ENCODE measurements at regions not wholly inside any gene's neighbourhood (a gene's known extent, or its start where the extent isn't known, plus 50 kb on each side); places are given as distances from the start of the nearest gene placed in this dataset.

GRCh38 chr11:98952107-98952506 is 68.6 kb upstream of the CNTN5 start:
- WGBS, result 84% methylated on average over 2 of the region's 2 CpGs
- Histone ChIP-seq H3K9ac (ENCODE audit: low read depth in 1 of 2, low read length in 2 of 2) (no peak overlapping the region), H3K4me3 (ENCODE audit: low read depth in 1 of 3, low read length in 3 of 3) (no peak overlapping the region), H3K36me3 (ENCODE audit: control insufficient read depth in 4 of 4, insufficient read depth in 3 of 4, low read depth in 1 of 4, low read length in 3 of 4) (no peaks in the 10 kb centered on the region), H3K4me1 (ENCODE audit: control insufficient read depth in 4 of 4, insufficient read depth in 4 of 4, low read length in 3 of 4) (no peaks in the 10 kb centered on the region), H3K27ac (ENCODE audit: low read depth in 1 of 2, low read length in 2 of 2) (no peak overlapping the region), H3K27me3 (ENCODE audit: control insufficient read depth in 4 of 4, insufficient read depth in 4 of 4, low read length in 3 of 4) (peaks cover 0 to 2% (median 0%) of the 10 kb centered on the region in 4 donors), H3K9me3 (ENCODE audit: control insufficient read depth in 4 of 4, low read length in 3 of 4) (no peaks in the 10 kb centered on the region)
- no peak for DNase-seq (ENCODE audit: low spot score)
- TF ChIP-seq MAX (IDR thresholded peaks at IDR 0.05), result no peak
- TF ChIP-seq ATF3 (IDR thresholded peaks at IDR 0.05), result no peak
- no peak for TF ChIP-seq SP1 (IDR thresholded peaks at IDR 0.05)
- TF ChIP-seq GABPA (IDR thresholded peaks at IDR 0.05 in 1 of 2, conservative IDR thresholded peaks at IDR 0.05 in 1 of 2), result no peak
- TF ChIP-seq, protein P1, sequence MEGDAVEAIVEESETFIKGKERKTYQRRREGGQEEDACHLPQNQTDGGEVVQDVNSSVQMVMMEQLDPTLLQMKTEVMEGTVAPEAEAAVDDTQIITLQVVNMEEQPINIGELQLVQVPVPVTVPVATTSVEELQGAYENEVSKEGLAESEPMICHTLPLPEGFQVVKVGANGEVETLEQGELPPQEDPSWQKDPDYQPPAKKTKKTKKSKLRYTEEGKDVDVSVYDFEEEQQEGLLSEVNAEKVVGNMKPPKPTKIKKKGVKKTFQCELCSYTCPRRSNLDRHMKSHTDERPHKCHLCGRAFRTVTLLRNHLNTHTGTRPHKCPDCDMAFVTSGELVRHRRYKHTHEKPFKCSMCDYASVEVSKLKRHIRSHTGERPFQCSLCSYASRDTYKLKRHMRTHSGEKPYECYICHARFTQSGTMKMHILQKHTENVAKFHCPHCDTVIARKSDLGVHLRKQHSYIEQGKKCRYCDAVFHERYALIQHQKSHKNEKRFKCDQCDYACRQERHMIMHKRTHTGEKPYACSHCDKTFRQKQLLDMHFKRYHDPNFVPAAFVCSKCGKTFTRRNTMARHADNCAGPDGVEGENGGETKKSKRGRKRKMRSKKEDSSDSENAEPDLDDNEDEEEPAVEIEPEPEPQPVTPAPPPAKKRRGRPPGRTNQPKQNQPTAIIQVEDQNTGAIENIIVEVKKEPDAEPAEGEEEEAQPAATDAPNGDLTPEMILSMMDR (IDR thresholded peaks at IDR 0.05; ENCODE audit: low read depth, low read length, missing input control), result no peak
- no peak for TF ChIP-seq RAD21 (IDR thresholded peaks at IDR 0.05)
- TF ChIP-seq, protein P2, sequence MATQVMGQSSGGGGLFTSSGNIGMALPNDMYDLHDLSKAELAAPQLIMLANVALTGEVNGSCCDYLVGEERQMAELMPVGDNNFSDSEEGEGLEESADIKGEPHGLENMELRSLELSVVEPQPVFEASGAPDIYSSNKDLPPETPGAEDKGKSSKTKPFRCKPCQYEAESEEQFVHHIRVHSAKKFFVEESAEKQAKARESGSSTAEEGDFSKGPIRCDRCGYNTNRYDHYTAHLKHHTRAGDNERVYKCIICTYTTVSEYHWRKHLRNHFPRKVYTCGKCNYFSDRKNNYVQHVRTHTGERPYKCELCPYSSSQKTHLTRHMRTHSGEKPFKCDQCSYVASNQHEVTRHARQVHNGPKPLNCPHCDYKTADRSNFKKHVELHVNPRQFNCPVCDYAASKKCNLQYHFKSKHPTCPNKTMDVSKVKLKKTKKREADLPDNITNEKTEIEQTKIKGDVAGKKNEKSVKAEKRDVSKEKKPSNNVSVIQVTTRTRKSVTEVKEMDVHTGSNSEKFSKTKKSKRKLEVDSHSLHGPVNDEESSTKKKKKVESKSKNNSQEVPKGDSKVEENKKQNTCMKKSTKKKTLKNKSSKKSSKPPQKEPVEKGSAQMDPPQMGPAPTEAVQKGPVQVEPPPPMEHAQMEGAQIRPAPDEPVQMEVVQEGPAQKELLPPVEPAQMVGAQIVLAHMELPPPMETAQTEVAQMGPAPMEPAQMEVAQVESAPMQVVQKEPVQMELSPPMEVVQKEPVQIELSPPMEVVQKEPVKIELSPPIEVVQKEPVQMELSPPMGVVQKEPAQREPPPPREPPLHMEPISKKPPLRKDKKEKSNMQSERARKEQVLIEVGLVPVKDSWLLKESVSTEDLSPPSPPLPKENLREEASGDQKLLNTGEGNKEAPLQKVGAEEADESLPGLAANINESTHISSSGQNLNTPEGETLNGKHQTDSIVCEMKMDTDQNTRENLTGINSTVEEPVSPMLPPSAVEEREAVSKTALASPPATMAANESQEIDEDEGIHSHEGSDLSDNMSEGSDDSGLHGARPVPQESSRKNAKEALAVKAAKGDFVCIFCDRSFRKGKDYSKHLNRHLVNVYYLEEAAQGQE (IDR thresholded peaks at IDR 0.05), result no peak
- TF ChIP-seq HNF4A (conservative IDR thresholded peaks at IDR 0.05), result no peak
- TF ChIP-seq HNF4G (IDR thresholded peaks at IDR 0.05), result no peak
- no peak for TF ChIP-seq JUND (IDR thresholded peaks at IDR 0.05)
- no peak for TF ChIP-seq TAF1 (conservative IDR thresholded peaks at IDR 0.05)
- TF ChIP-seq FOXA2 (IDR thresholded peaks at IDR 0.05), result no peak
- TF ChIP-seq NR2F2 (IDR thresholded peaks at IDR 0.05), result no peak
- no peak for TF ChIP-seq RXRA (IDR thresholded peaks at IDR 0.05)
- no peak for TF ChIP-seq YY1 (IDR thresholded peaks at IDR 0.05)
- TF ChIP-seq EGR1 (IDR thresholded peaks at IDR 0.05; ENCODE audit: low read depth in 2 of 2), result no peak
- TF ChIP-seq, protein P3, sequence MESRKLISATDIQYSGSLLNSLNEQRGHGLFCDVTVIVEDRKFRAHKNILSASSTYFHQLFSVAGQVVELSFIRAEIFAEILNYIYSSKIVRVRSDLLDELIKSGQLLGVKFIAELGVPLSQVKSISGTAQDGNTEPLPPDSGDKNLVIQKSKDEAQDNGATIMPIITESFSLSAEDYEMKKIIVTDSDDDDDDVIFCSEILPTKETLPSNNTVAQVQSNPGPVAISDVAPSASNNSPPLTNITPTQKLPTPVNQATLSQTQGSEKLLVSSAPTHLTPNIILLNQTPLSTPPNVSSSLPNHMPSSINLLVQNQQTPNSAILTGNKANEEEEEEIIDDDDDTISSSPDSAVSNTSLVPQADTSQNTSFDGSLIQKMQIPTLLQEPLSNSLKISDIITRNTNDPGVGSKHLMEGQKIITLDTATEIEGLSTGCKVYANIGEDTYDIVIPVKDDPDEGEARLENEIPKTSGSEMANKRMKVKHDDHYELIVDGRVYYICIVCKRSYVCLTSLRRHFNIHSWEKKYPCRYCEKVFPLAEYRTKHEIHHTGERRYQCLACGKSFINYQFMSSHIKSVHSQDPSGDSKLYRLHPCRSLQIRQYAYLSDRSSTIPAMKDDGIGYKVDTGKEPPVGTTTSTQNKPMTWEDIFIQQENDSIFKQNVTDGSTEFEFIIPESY (IDR thresholded peaks at IDR 0.05), result no peak
- no peak for TF ChIP-seq FOXA1 (IDR thresholded peaks at IDR 0.05)
